GM12874 (cell line): ENCODE measurements at regions not wholly inside any gene's neighbourhood (a gene's known extent, or its start where the extent isn't known, plus 50 kb on each side); places are given as distances from the start of the nearest gene placed in this dataset.

Experiments used
- CTCF ChIP-seq: IDR thresholded peaks from 2 replicates; pipeline ENCODE4 v1.5.1; 2011; ENCODE audit warnings: low read depth, mild to moderate bottlenecking, control low read depth, low read length, moderate library complexity; ENCODE audit not compliant: insufficient read depth

- TF ChIP-seq CTCF: no peak
Observed at GRCh38 chr18:71107244-71107643, 818.4 kb downstream of the SOCS6 start.

- TF ChIP-seq CTCF: no peak
Observed at GRCh38 chr18:71106701-71107100, 817.9 kb downstream of the SOCS6 start.

- no peak for TF ChIP-seq CTCF
Observed at GRCh38 chr18:71105994-71106546, 817.2 kb downstream of the SOCS6 start.

- TF ChIP-seq CTCF: no peak
Observed at GRCh38 chr18:71105078-71105819, 816.4 kb downstream of the SOCS6 start.

- TF ChIP-seq CTCF: no peak
Observed at GRCh38 chr18:71079606-71080005, 790.8 kb downstream of the SOCS6 start.

GRCh38 chr18:71077451-71077850 lies 788.6 kb downstream of the SOCS6 start:
- TF ChIP-seq CTCF: no peak

- no peak for TF ChIP-seq CTCF
Observed at GRCh38 chr18:71075147-71075546, 786.3 kb downstream of the SOCS6 start.

- no peak for TF ChIP-seq CTCF
Observed at GRCh38 chr18:71068338-71068737, 779.5 kb downstream of the SOCS6 start.
